GM18909 (cell line): ENCODE measurements at regions not wholly inside any gene's neighbourhood (a gene's known extent, or its start where the extent isn't known, plus 50 kb on each side); places are given as distances from the start of the nearest gene placed in this dataset.

ENCODE experiments used
- ATAC-seq: cut with Tn5 transposase; IDR thresholded peaks from one replicate; pipeline ENCODE4 v1.9.1; 2021; ENCODE audit warnings: mild to moderate bottlenecking; ENCODE audit not compliant: unreplicated experiment, poor library complexity

DNA sequence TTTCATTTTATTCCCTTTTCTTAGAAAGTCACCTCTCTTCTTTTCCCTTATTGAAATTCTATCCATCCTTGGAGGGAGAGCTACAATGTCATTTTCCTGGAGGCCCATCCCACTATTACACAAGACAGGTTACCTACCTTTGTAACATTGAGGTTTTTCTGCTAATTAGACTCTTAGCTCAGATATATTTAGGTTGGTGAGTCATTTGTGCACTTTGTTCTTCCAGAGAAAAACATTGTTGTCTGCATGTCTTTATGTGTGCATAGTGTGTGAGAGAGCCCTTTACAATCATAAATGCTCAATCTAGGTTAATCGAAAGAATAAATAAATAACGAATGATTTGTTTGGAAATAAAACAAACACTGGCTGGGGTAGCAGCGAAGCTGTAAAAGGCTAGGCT lies 191.8 kb downstream of the DACT1 start:
- no peak for ATAC-seq

DNA sequence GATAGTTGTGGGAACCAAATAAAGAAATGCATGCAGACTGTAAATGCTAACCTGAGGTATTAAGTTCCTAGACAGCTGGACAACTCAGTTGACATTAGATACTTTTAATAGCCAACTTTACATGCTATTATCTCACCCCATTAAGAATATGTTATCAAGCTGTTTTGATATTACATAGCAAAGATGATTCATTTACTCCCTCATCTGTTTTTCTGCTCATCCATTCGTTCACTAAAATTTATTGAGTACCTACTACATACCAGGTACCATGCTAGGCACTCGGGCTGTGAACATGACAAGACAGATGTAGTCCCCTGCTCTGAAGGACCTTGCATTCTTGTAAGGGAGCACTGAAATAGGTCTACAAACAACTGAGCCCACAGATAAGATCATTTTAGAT lies 192.4 kb downstream of the DACT1 start:
- ATAC-seq = no peak

DNA sequence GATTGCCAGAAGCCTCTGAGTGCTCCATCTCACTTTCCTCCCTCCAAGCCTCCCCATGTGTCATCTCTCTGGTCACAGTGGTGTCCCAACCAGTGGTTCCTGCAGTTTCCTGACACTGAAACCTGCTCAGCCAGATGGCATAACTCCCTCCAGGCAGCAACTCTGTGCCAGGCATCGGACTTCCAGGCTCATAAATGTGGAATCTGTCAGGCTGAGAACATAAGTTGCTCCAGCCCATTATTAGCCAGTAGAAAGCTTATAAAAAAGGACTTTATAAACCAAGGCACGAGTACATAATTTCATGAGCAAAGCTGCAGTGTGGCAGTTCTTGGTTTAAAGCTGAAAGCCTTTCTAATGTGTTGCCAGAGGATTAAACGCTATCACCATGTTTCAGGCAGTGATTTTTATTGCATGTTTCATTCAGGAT lies 194.3 kb downstream of the DACT1 start:
- no peak for ATAC-seq

DNA sequence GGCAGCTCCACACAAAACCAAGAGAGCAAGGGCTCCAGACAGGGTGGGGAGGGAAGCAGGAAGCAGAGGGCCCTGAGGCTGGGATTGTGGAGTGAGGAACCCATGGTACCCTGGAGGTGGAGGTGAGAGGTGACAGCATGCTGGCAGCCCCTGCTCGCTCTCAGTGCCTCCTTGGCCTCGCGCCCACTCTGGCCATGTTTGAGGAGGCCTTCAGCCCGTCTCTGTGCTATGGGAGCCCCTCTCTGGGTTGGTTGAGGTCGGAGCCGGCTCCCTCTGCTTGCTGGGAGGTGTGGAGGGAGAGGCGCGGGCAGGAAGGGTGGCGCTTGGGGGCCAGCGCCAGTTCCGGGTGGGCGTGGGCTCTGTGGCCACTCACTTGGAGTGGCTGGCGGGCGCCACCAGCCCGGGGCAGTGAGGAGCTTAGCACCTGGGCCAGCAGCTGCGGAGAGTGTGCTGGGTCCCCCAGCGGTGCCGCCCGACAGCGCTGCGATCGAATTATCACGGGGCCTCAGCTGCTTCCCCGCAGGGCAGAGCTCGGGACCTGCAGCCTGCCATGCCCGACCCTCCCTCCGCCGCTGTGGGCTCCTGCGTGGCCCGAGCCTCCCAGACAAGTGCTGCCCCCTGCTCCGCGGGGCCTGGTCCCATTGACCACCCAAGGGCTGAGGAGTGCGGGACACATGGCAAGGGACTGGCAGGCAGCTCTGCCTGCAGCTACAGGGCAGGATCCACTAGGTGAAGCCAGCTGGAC lies 196.0 kb downstream of the DACT1 start:
- ATAC-seq = no peak

DNA sequence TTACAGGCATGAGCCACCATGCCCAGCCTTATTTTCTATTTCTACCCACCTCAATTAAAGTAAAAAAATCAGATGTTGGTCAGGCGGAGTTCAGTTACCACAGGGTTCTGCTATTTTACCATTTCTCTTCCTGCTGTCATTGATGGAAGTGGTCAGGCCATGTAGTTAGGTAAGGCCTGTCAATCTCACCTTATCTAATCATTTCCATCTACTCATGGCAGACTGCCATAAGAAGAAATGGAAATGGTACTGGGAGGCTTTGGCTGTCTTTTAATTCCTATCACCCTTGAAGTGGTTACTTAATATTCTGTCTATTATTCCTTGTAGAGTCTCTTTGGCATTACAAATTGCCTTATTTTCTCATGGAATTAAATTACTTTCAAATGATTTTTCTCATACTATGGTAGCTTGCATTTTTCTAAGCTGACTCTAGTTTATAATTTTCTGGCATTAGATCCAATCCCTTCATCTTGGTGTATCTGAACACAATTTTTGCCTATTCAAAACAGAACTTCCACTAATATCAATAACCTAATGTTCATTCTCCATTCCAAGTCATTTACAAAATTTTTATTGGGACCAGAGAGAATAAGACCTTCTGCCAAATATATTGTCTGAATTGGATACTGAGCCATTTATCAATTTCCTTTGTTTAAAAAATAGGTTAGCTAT lies 198.7 kb downstream of the DACT1 start:
- no peak for ATAC-seq

DNA sequence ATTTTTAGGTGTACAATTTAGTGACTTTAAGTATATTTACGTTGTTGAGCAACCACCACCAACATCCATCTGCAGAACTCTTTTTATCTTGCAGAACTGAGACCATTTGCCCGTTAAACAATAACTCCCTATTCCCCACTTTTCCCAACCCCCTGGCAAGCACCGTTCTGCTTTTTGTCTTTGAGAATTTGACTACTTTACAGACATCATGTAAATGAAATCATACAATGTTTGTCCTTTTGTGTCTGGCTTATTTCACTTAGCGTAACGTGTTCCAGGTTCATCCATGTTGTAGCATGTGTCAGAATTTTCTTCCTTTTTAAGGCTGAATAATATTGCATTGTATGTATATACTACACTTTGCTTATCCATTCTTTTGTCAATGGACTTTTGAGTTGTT lies 201.5 kb downstream of the DACT1 start:
- ATAC-seq = no peak

DNA sequence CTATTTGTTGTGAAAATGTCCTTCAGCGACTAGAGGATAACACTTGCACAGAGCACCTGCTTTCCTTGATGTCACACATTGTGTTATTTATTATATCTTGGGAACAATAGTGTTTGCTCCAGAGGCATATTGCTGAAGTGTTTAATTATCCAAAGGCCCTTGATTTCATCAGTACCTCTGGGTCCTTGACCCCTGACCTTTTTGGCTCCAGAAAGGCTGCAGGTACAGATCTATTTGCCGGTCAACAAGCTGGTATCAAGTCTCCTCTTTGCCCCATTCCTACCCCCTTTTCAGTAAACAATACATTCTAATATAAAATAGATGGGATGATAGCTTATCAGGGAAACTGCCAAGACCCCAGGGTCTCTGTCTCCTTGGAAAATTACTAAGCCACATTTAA lies 206.8 kb downstream of the DACT1 start:
- ATAC-seq = no peak

DNA sequence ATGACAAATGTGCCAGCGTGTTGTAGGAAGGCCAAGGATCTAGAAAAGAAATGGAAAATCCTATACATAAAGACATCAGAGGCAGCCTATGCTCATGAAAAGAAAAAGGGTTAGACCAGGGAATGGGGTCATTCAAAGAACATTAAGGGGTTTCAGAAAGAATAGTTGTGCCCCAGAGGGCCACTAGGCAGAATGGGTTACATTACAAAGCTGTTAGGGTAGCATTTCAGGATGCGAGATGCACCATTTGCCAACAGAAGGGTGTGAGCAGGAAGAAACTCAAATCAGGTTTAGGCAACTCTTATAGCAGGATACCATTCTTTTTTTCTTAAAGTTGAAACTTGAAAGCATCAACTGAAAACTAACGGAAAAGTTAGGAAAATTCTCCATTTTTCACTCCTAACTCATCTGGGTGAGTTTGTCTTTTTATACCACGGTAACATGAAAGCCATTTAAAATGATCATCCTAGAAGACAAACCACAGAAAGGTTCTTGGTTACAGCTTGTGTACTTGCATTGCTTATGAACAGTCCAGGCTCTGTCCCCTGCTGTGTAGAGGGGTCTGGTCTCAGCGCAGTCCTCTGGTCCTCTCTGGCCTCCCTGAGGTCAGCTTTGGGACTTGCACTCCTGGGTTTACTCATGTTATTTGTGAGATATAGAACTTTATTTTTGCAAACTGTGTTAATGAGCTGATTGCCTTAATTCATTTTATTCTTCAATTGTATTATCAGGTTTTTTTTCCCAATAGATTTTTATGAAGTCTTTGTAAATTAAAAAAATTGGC lies 209.1 kb downstream of the DACT1 start:
- ATAC-seq = no peak

DNA sequence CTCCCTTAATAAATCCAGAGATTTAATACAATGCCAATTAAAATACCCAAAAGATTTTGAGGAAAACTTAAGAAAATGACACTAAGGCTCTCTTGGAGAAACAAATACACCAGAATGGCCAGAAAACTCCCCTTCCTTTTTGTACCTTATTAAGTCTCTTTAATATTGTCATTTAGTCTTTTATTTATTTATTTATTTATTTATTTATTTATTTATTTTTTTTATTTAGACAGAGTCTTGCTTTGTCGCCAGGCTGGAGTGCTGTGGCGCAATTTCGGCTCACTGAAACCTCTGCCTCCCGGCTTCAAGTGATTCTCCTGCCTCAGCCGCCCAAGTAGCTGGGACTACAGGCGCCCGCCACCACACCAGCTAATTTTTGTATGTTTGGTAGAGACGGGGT lies 210.6 kb downstream of the DACT1 start:
- no peak for ATAC-seq

DNA sequence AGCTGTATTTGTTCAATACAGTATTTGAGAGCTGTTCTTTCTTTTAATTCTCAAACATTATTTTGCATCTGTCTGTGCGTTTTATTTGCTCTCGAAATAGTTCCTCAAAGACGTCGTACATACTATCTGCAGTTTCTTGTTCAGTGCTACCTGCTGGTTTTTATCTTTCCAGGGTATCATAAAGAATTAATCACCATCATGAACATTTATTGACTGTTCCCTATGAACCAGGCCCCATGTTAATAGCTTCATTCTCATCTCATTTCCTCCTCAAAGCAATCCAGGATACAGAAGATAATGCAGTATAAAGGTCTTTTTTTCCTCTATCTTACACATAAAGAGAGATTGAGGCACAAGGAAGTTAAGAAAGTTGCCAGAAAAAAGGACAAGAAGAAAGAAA lies 211.8 kb downstream of the DACT1 start:
- ATAC-seq = no peak

DNA sequence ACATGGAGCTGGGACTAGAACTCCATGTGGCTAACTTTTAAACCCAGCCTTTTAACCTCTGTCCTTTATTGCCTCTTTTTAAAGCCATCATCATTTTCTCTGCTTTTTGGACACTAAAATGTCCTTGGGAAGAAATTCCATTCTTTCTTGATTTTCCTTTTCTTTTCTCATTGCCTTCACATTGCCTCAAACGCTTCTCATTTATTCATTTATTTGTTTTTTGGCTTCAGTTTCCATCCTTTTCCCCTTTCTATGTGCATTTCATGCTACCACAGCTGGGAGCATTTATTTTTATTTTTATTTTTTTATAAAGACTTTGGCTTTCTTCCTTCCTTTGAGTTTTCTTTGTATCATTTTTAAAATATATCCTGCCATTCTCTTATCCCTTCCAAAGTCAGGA lies 212.2 kb downstream of the DACT1 start:
- ATAC-seq = no peak

DNA sequence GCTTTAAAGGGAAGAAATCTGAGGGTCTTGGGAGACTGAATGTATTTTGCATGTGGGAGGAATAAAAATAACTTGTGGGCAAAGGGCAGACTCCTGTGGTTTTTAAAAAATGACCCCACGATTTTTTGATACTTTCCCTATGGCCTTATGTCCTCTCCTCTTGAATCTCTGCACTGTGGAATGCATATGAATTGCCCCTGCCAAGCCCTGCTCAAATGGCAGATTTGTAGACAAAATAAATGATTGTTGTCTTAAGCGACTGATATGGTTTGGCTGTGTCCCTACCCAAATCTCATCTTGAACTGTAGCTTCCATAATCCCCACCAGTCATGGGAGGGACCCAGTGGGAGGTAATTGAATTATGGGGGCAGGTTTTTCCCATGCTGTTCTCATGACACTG lies 223.8 kb downstream of the DACT1 start:
- no peak for ATAC-seq

DNA sequence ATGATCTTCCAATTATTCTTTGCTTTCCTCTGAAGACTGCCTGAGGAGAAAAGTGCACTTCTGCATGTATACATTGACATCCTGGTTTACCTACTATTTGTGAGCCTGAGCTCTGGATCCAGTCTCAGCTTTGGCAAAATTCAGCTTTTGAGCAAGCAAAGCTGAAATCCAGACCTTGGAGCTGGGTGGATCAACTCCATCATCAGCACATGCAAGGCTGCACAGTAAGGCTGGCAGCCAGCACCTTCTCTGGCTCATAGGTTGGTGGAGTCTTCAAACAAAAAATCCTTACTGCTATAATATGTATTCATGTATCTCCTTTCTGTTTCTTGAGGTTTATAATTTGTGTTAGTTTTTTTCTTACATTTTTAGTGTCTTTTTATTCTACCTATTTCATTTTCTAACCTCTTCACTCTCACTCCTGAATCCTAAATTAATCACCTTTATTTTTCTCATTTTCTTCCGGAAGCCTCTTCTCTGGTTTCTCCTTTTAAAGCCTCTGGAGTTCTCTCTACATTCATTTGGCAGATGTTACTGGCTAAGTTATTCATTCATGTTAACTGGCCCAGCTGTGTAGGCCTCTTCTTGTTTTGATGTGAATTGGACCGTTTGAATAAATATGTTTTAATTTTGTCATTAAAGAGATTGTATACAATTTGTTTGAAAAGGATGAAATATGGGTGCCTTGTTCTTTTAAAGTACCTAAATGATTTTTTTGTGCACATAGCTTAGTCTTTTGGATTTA lies 224.8 kb downstream of the DACT1 start:
- ATAC-seq = no peak

DNA sequence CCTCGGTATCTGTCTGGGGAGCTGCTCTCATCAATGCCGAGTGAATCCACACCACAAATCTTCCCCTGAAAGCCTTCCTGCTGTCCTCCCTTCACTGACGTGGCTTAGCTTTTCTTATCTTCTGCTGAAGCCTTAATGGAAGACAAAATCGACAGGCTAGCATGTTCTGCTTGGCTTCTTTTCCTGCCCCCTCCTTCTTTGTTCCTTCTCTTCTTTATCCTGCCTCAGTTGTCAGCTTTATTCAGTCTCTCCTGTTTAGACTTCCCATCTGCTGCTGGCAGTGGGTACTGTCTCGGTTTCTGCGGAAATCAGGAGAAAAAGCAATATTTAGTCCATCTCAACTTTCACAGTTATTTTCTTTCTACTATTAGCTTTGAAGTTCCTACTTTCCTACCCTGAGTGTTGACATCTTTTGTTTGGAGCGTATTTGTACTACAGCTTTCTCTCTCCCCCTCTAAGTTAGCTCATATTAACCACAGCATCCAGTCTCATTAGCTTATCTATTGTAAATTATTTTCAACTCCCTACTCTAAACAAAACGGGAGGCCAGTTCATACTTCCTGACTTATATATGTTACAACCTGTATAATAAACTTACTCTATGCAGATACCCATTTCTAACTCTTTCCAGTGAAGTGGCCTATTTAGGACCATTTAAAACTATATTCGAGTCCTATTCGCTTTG lies 226.0 kb downstream of the DACT1 start:
- no peak for ATAC-seq

DNA sequence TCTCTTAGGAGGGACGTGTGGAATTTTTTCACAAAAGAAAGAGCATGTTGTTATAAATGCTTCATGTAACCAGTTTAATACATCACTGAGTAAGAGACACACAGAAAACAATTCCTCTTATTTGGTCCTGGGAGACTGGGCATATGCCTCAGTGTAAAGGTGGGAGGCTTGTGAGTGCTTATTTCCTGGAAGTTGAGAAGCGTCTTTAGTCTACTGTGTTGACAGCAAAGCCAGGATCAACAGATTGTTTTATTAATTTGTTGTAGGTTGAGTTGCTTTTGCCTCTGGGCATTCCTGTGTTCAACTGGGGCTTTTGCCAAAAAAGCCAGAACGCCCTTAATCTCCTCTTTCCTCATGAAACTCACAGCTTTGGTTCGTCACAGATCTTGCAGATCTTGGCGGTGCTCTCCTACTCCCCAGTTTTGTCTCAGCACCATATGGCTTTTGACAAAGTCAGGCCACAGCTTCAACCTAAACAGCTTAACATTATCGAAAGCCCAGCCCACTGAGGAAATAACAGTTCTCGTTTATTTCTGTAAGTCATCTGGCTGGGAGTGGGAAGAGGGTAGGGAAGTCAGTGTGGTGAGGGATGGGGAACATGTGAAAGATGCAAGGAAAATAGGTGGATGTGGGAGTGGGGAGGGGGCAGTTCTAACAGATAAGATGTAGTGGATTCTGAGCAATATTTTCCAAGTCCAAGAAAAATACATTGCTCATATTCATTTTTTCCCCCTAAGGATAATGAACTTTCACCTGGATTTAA lies 227.2 kb downstream of the DACT1 start:
- ATAC-seq = no peak

DNA sequence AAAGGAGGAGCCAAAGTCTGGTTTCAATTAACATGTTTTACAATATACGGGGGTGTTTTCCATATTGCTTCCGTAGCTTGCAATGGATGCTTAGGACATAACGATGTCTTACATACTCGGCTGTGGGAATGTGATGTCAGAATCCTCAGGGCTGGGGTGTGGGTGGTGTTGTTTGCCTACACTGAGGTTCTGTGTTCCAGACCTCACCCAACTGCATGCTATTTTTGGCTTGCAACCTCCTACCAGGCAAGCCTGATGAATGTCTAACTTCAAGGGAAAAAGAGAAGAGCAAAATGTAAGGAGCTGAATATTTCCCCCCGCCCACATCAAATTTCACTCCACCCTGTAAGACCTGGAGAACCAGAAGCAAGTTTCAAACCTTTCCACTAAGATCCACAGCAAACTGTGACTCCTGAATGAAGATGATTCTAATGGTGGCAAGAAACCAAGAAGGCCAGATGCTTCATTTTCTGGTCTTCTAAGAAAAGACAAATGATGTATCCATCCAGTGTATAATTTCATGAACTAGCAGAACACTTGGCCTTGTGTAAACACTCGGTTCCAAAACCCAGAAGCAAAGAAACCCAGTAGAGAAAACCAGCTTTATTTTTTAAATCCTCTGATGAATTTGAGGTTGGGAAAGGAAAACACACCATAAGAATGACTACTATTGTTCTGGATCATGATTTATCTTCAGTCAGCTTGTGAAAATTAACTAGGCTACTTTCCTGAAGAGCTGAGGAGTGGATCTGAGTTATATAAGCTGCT lies 227.9 kb downstream of the DACT1 start:
- no peak for ATAC-seq

DNA sequence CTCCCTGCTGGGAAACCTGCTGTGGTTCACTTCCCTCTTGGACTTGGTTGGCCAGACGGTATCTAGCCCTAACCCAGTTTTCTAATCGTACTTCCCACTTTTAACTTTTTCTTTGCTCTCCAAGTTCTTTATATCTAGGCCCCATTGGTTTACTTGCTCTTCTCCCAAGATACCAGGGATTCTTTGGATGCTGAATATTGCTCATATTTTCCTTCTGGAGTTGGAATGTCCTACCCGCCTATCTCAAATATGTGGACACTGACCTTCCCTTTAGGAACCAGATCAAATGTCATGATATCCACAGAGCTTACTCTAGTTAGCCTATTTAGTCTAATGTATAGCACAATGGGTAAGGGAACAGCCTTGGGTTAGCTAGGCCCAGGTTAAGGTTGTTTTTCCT lies 228.6 kb downstream of the DACT1 start:
- no peak for ATAC-seq

DNA sequence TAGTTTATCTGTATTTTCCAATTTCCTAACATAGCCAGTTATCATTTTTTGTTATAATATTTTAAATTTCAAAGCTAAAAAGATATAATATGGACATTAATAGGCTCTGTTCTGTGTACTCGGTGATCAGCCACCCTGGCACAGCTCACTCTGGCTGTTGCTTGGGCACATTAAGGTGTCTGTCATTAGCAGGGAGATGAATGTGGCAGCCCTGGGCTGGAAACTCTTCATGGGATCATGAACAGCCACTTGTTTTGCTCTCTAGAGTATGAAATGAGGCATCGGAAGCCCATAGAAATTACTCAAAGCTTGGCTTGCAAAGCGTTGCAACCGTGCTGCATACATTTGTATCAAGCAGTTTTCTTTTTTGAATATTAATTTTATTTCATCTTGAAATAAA lies 233.2 kb downstream of the DACT1 start:
- no peak for ATAC-seq

DNA sequence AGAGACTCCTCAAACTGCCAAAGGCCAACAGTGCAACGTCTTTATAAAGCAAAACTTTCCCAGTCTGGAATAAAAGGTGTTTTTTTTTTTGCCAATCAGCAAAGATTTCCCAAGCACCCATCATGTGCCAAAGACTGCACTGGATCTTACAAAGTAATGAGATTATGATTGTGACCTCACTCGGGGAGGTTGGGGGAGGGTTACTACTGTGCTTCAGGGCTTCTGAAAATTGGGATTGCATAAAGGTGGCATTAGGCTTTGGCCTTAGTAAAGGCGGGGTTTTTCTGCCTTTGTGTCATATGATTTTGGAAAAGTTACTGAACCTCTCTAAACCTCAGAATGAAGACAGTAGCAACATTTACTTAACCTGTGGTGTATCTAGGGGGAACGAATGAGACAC lies 233.8 kb downstream of the DACT1 start:
- no peak for ATAC-seq
